Gastroesophageal sphincter (tissue), 3 donors: ENCODE measurements at regions not wholly inside any gene's neighbourhood (a gene's known extent, or its start where the extent isn't known, plus 50 kb on each side); places are given as distances from the start of the nearest gene placed in this dataset.

Experiments used
- EP300 ChIP-seq: sonication (generic); formaldehyde crosslinking; IDR thresholded peaks from one replicate; pipeline ENCODE4 v1.6.1; 2017; ENCODE audit warnings: antibody characterized with exemption, mild to moderate bottlenecking
- POLR2A ChIP-seq, 2 donors: fragments of 450-650 bp; IDR thresholded peaks; one replicate each; pipeline ENCODE4 v1.6.1; 2017; ENCODE audit warnings: antibody characterized with exemption in 2 of 2, mild to moderate bottlenecking in 2 of 2, moderate library complexity in 1 of 2
- POLR2AphosphoS5 ChIP-seq: sonication (generic); formaldehyde crosslinking; IDR thresholded peaks from one replicate; pipeline ENCODE4 v1.6.1; 2017; ENCODE audit warnings: antibody characterized with exemption
- TF ChIP-seq, protein P1 (sequence below), 4 experiments: fragments of 200-600 bp in 2 of 4; fragments of 450-650 bp in 2 of 4; sonication (generic) in 1 of 4; IDR thresholded peaks; one replicate each; pipeline ENCODE4 v1.5.1; 2017 to 2019; ENCODE audit warnings: antibody characterized with exemption in 4 of 4, mild to moderate bottlenecking in 2 of 4, moderate library complexity in 2 of 4

DNA sequence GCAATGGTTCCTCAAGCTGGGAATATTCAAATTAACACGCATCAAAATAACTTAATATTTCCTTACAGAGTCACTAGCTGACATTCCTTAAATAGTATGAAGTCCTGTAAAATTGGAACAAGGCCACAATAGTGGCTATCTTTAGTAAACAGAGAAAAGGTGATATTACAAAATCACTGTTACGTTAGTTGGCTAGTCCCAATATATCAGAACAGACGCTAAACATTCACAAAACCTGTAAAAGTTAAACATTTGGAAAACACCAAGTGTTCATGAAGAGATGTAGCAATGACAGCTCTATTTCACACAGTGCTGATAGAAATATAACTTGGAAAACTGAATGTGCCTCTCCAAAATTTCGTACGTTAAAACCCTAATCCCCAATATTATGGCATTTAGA lies 61.0 kb upstream of the FAM47C start:
- TF ChIP-seq, protein P1, sequence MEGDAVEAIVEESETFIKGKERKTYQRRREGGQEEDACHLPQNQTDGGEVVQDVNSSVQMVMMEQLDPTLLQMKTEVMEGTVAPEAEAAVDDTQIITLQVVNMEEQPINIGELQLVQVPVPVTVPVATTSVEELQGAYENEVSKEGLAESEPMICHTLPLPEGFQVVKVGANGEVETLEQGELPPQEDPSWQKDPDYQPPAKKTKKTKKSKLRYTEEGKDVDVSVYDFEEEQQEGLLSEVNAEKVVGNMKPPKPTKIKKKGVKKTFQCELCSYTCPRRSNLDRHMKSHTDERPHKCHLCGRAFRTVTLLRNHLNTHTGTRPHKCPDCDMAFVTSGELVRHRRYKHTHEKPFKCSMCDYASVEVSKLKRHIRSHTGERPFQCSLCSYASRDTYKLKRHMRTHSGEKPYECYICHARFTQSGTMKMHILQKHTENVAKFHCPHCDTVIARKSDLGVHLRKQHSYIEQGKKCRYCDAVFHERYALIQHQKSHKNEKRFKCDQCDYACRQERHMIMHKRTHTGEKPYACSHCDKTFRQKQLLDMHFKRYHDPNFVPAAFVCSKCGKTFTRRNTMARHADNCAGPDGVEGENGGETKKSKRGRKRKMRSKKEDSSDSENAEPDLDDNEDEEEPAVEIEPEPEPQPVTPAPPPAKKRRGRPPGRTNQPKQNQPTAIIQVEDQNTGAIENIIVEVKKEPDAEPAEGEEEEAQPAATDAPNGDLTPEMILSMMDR (IDR thresholded peaks at IDR 0.05), result no peak
- TF ChIP-seq POLR2A (IDR thresholded peaks at IDR 0.05) (no peak), POLR2AphosphoS5 (no peak), EP300 (no peak)
